ENCODE measurements at regions not wholly inside any gene's neighbourhood (a gene's known extent, or its start where the extent isn't known, plus 50 kb on each side); places are given as distances from the start of the nearest gene placed in this dataset.

- H3K4me3 ChIP-seq (replicated peaks; ENCODE audit: low read depth, low read length) = no peak overlapping the region
- H3K36me3 ChIP-seq (ENCODE audit: control insufficient read depth, insufficient read depth, low read length) = no peaks in the 10 kb centered on the region
- no peak for DNase-seq (ENCODE audit: extremely low read depth, insufficient read length)
- H3K27me3 ChIP-seq (replicated peaks; ENCODE audit: control insufficient read depth, insufficient read depth, low read length) = no peaks in the 10 kb centered on the region
- peak; percentile 4 for TF ChIP-seq CTCF (IDR thresholded peaks at IDR 0.05; ENCODE audit: insufficient read depth, low read length, poor library complexity, severe bottlenecking)
Measured at GRCh38 chr2:183608747-183609146, 484.5 kb downstream of the NUP35 start.

- DNase-seq (ENCODE audit: extremely low read depth, insufficient read length) = no peak
- no peaks in the 10 kb centered on the region for H3K36me3 ChIP-seq (ENCODE audit: control insufficient read depth, insufficient read depth, low read length)
- no peak for TF ChIP-seq CTCF (IDR thresholded peaks at IDR 0.05; ENCODE audit: insufficient read depth, low read length, poor library complexity, severe bottlenecking)
- no peaks in the 10 kb centered on the region for H3K27me3 ChIP-seq (replicated peaks; ENCODE audit: control insufficient read depth, insufficient read depth, low read length)
- H3K4me3 ChIP-seq (replicated peaks; ENCODE audit: low read depth, low read length) = no peak overlapping the region
Measured at GRCh38 chr2:183610724-183611123, 486.5 kb downstream of the NUP35 start.

- no peak overlapping the region for H3K4me3 ChIP-seq (replicated peaks; ENCODE audit: low read depth, low read length)
- DNase-seq (ENCODE audit: extremely low read depth, insufficient read length) = no peak
- H3K27me3 ChIP-seq (replicated peaks; ENCODE audit: control insufficient read depth, insufficient read depth, low read length) = no peaks in the 10 kb centered on the region
- H3K36me3 ChIP-seq (ENCODE audit: control insufficient read depth, insufficient read depth, low read length) = no peaks in the 10 kb centered on the region
- no peak for TF ChIP-seq CTCF (IDR thresholded peaks at IDR 0.05; ENCODE audit: insufficient read depth, low read length, poor library complexity, severe bottlenecking)
Measured at GRCh38 chr2:183614799-183615435, 490.7 kb downstream of the NUP35 start.

- H3K27me3 ChIP-seq (replicated peaks; ENCODE audit: control insufficient read depth, insufficient read depth, low read length) = no peaks in the 10 kb centered on the region
- no peak for DNase-seq (ENCODE audit: extremely low read depth, insufficient read length)
- TF ChIP-seq CTCF (IDR thresholded peaks at IDR 0.05; ENCODE audit: insufficient read depth, low read length, poor library complexity, severe bottlenecking) = no peak
- no peaks in the 10 kb centered on the region for H3K36me3 ChIP-seq (ENCODE audit: control insufficient read depth, insufficient read depth, low read length)
- H3K4me3 ChIP-seq (replicated peaks; ENCODE audit: low read depth, low read length) = no peak overlapping the region
Measured at GRCh38 chr2:183623227-183623626, 499.0 kb downstream of the NUP35 start.

GRCh38 chr2:183630964-183631363, 506.7 kb downstream of the NUP35 start:
- Histone ChIP-seq H3K36me3 (ENCODE audit: control insufficient read depth, insufficient read depth, low read length) (no peaks in the 10 kb centered on the region), H3K27me3 (replicated peaks; ENCODE audit: control insufficient read depth, insufficient read depth, low read length) (no peaks in the 10 kb centered on the region), H3K4me3 (replicated peaks; ENCODE audit: low read depth, low read length) (no peak overlapping the region)
- no peak for TF ChIP-seq CTCF (IDR thresholded peaks at IDR 0.05; ENCODE audit: insufficient read depth, low read length, poor library complexity, severe bottlenecking)
- DNase-seq (ENCODE audit: extremely low read depth, insufficient read length) = no peak

GRCh38 chr2:183656121-183656520, 531.9 kb downstream of the NUP35 start:
- H3K4me3 ChIP-seq (replicated peaks; ENCODE audit: low read depth, low read length) = no peak overlapping the region
- TF ChIP-seq CTCF (IDR thresholded peaks at IDR 0.05; ENCODE audit: insufficient read depth, low read length, poor library complexity, severe bottlenecking) = no peak
- H3K27me3 ChIP-seq (replicated peaks; ENCODE audit: control insufficient read depth, insufficient read depth, low read length) = no peaks in the 10 kb centered on the region
- H3K36me3 ChIP-seq (ENCODE audit: control insufficient read depth, insufficient read depth, low read length) = no peaks in the 10 kb centered on the region
- DNase-seq (ENCODE audit: extremely low read depth, insufficient read length) = no peak

All from GM06990 (cell line).